HepG2 (cell line): ENCODE measurements at regions not wholly inside any gene's neighbourhood (a gene's known extent, or its start where the extent isn't known, plus 50 kb on each side); places are given as distances from the start of the nearest gene placed in this dataset.

Source experiments
- ATAC-seq: fragments of 200-7000 bp; cut with Tn5 transposase; 3 replicates; pipeline ENCODE4 v1.9.1; 2020; ENCODE audit warnings: mild to moderate bottlenecking, moderate library complexity
- BruUV-seq: library from RNA; stranded (reverse); fragments of 400-500 nt; replicated peaks from 2 replicates; lab custom pipeline; 2021; lab: Mats Ljungman, UMichigan
- CTCF ChIA-PET: fragments of 300-600 bp; formaldehyde crosslinking; extraction: SDS; loops from one replicate; lab custom pipeline; 2021; ENCODE audit warnings: low total read pairs, inconsistent platforms, low intra/inter-chr PET ratio; lab: Yijun Ruan, JAX
- POLR2A ChIA-PET: fragments of 350-600 bp; sonication (Branson Sonifier 250); formaldehyde crosslinking; loops from one replicate; lab custom pipeline; 2020; ENCODE audit warnings: antibody characterized with exemption, inconsistent platforms; lab: Yijun Ruan, JAX
- DNase-seq: peaks from one replicate; pipeline ENCODE4 v3.0.0-alpha.2; 2015; ENCODE audit warnings: low spot score
- FAIRE-seq: peaks from 3 replicates; lab custom pipeline; 2011; peaks lifted over from hg19 to GRCh38; lab: Jason Lieb, UNC
- H2AFZ ChIP-seq: one replicate; pipeline ENCODE4 v1.6.1; 2011; ENCODE audit warnings: low read length, inconsistent platforms
- H3K27ac ChIP-seq: fragments of 300-600 bp; 3 replicates; pipeline ENCODE4 v1.8.0; 2011; ENCODE audit warnings: mixed run types, mild to moderate bottlenecking, mixed read lengths, low read length, inconsistent platforms; ENCODE audit not compliant: insufficient read depth; ENCODE audit errors: extremely low read length
- H3K27me3 ChIP-seq, 2 experiments: fragments of 200-600 bp in 1 of 2; 2 replicates in 1 of 2; 3 replicates in 1 of 2; pipeline versions ENCODE4 v1.6.0 to v1.8.0; 2011; ENCODE audit warnings: low read length in 2 of 2, mild to moderate bottlenecking in 2 of 2, moderate library complexity in 2 of 2, inconsistent platforms in 1 of 2; ENCODE audit not compliant: insufficient read depth in 2 of 2, control insufficient read depth in 1 of 2
- H3K36me3 ChIP-seq, 2 experiments: fragments of 200-600 bp in 1 of 2; replicated peaks in 1 of 2; 2 replicates in 1 of 2; 3 replicates in 1 of 2; pipeline versions ENCODE4 v1.5.1 to v1.8.0; 2011; ENCODE audit warnings: low read length in 2 of 2, inconsistent platforms in 1 of 2; ENCODE audit not compliant: insufficient read depth in 2 of 2, control insufficient read depth in 1 of 2
- H3K4me1 ChIP-seq: 2 replicates; pipeline ENCODE4 v1.5.1; 2012; ENCODE audit warnings: low read length, inconsistent platforms; ENCODE audit not compliant: insufficient read depth
- H3K4me2 ChIP-seq: 2 replicates; pipeline ENCODE4 v1.6.0; 2011; ENCODE audit warnings: low read depth, low read length, inconsistent platforms
- H3K4me3 ChIP-seq, 3 experiments: fragments of 200-600 bp in 1 of 3; sonication (generic), shearing (Covaris generic) in 1 of 3; replicated peaks in 1 of 3; 2 replicates each; pipeline ENCODE4 v1.5.1; 2011 to 2016; ENCODE audit warnings: low read length in 3 of 3, inconsistent platforms in 2 of 3, low read depth in 2 of 3, mild to moderate bottlenecking in 2 of 3, control low read depth in 1 of 3, mixed read lengths in 1 of 3; ENCODE audit not compliant: insufficient read depth in 1 of 3
- H3K79me2 ChIP-seq: one replicate; pipeline ENCODE4 v1.6.1; 2011; ENCODE audit warnings: low read length, inconsistent platforms; ENCODE audit not compliant: insufficient read depth
- H3K9ac ChIP-seq: 2 replicates; pipeline ENCODE4 v1.6.0; 2011; ENCODE audit warnings: mild to moderate bottlenecking, low read depth, low read length, inconsistent platforms; ENCODE audit not compliant: insufficient read depth
- H3K9me3 ChIP-seq: 2 replicates; pipeline ENCODE4 v1.5.1; 2012; ENCODE audit warnings: mild to moderate bottlenecking, low read length
- H4K20me1 ChIP-seq: 2 replicates; pipeline ENCODE4 v1.6.0; 2011; ENCODE audit warnings: inconsistent platforms, mild to moderate bottlenecking, low read length, moderate library complexity; ENCODE audit not compliant: insufficient read depth
- CAMTA2 ChIP-seq: sonication (generic); formaldehyde crosslinking; IDR thresholded peaks from 2 replicates; pipeline ENCODE4 v1.4.0; 2020; ENCODE audit warnings: mild to moderate bottlenecking, missing genetic modification reagents, borderline replicate concordance
- HES4 ChIP-seq: sonication (generic); formaldehyde crosslinking; IDR thresholded peaks from 2 replicates; pipeline ENCODE4 v1.9.0; 2021; ENCODE audit warnings: mild to moderate bottlenecking, missing genetic modification reagents, borderline replicate concordance
- KMT2B ChIP-seq: IDR thresholded peaks from 2 replicates; pipeline ENCODE4 v1.6.1; 2016; ENCODE audit warnings: missing genetic modification reagents, missing compliant biosample characterization
- NR2F6 ChIP-seq, 2 experiments: IDR thresholded peaks; 2 replicates each; pipeline ENCODE4 v1.6.1; 2016; ENCODE audit warnings: antibody characterized with exemption in 1 of 2, mild to moderate bottlenecking in 1 of 2
- RARG ChIP-seq: sonication (generic); formaldehyde crosslinking; IDR thresholded peaks from 2 replicates; pipeline ENCODE4 v1.4.0; 2020; ENCODE audit warnings: low read depth, mild to moderate bottlenecking, missing genetic modification reagents
- SALL2 ChIP-seq: sonication (generic); formaldehyde crosslinking; IDR thresholded peaks from 2 replicates; pipeline ENCODE4 v1.8.1; 2023; ENCODE audit warnings: mild to moderate bottlenecking, missing genetic modification reagents, inconsistent platforms
- TBP ChIP-seq: sonication (generic); formaldehyde crosslinking; IDR thresholded peaks from 2 replicates; pipeline ENCODE4 v1.5.0; 2020; ENCODE audit warnings: missing genetic modification reagents
- ZBTB42 ChIP-seq: sonication (generic); formaldehyde crosslinking; IDR thresholded peaks from 2 replicates; pipeline ENCODE4 v1.5.0; 2020; ENCODE audit warnings: mild to moderate bottlenecking, missing genetic modification reagents
- ZC3H13 ChIP-seq: sonication (generic); formaldehyde crosslinking; IDR thresholded peaks from 2 replicates; pipeline ENCODE4 v1.8.1; 2023; ENCODE audit warnings: mild to moderate bottlenecking, missing genetic modification reagents, moderate library complexity
- ZNF235 ChIP-seq: sonication (generic); formaldehyde crosslinking; IDR thresholded peaks from 2 replicates; pipeline ENCODE4 v1.8.1; 2023; ENCODE audit warnings: mild to moderate bottlenecking, missing genetic modification reagents, borderline replicate concordance
- ZNF33A ChIP-seq: sonication (generic); formaldehyde crosslinking; IDR thresholded peaks from 2 replicates; pipeline ENCODE4 v1.5.1; 2020; ENCODE audit warnings: missing genetic modification reagents, mild to moderate bottlenecking, moderate library complexity, borderline replicate concordance
- ZNF441 ChIP-seq: sonication (generic); formaldehyde crosslinking; IDR thresholded peaks from 2 replicates; pipeline ENCODE4 v1.7.0; 2021; ENCODE audit warnings: missing genetic modification reagents, borderline replicate concordance
- ZNF749 ChIP-seq: sonication (generic); formaldehyde crosslinking; IDR thresholded peaks from 2 replicates; pipeline ENCODE4 v1.8.0; 2022; ENCODE audit warnings: mild to moderate bottlenecking, missing genetic modification reagents, moderate library complexity, borderline replicate concordance
- ZNF768 ChIP-seq: sonication (generic); formaldehyde crosslinking; IDR thresholded peaks from 2 replicates; pipeline ENCODE4 v1.4.0; 2020; ENCODE audit warnings: missing genetic modification reagents
- in situ Hi-C: cut with HindIII; loops from 2 replicates; pipeline ENCODE4 v1.10.0; 2017; ENCODE audit warnings: low pct_unique_long_range_greater_than_20kb; ENCODE audit not compliant: extremely low pct_ligation_motif_present
- intact Hi-C: fragments of 100-400 bp; cut with micrococcal nuclease; formaldehyde crosslinking; loops from one replicate; pipeline ENCODE4 v1.10.0; 2022; ENCODE audit not compliant: unreplicated experiment
- TF ChIP-seq, protein P1 (sequence below): sonication (generic); formaldehyde crosslinking; conservative IDR thresholded peaks from 2 replicates; pipeline ENCODE4 v1.4.0; 2020; ENCODE audit warnings: missing genetic modification reagents
- TF ChIP-seq, protein P2 (sequence below): sonication (generic); formaldehyde crosslinking; conservative IDR thresholded peaks from 2 replicates; pipeline ENCODE4 v1.8.0; 2022; ENCODE audit warnings: low read depth, missing genetic modification reagents
- TF ChIP-seq, protein P3 (sequence below): sonication (generic); formaldehyde crosslinking; IDR thresholded peaks from 2 replicates; pipeline ENCODE4 v1.4.0; 2020; ENCODE audit warnings: missing genetic modification reagents
- TF ChIP-seq, protein P4 (sequence below): IDR thresholded peaks from 2 replicates; pipeline ENCODE4 v1.6.1; 2016; ENCODE audit warnings: missing genetic modification reagents, missing compliant biosample characterization

DNA sequence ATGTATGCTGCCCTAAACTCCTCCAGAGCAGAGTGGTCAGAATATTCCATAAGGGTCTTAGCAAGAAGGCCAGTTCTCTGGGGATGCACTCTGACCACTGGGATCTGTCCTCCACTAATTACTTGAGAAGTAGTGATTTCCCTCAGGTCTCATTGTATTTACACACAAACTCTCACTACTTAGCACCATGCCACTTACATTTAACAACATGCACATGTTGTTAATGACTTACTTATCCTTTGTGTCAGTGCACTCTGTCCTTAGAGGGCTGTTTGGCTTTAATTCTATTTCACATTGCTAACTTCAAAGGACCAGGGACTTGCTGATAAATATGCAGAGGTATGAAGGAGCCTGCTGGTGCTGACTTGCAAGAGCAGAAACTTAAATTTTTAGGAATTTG, 1415.5 kb upstream of the ACVR2A start:
- FAIRE-seq, result no peak
- no peaks in the 10 kb centered on the region for H3K27me3 ChIP-seq
- H3K4me3 ChIP-seq, result no peak overlapping the region
- DNase-seq, result no peak
- ATAC-seq, result no peak
- H3K4me2 ChIP-seq, result no peak overlapping the region
- no peak overlapping the region for H3K9ac ChIP-seq
- no peaks in the 10 kb centered on the region for H3K79me2 ChIP-seq
- ChIA-PET POLR2A (no interaction called here), CTCF (no interaction called here)
- no peaks in the 10 kb centered on the region for H4K20me1 ChIP-seq
- in situ Hi-C loops, result no loop called here
- no TSS peak for BruUV-seq
- H3K27ac ChIP-seq, result no peak overlapping the region
- H2AFZ ChIP-seq, result no peak overlapping the region
- TF ChIP-seq ZNF749 (CRISPR knock-in tag), result no peak
- no peak for TF ChIP-seq KMT2B (CRISPR knock-in tag)
- no peak for TF ChIP-seq ZC3H13 (CRISPR knock-in tag)
- TF ChIP-seq NR2F6 (IDR thresholded peaks at IDR 0.05), result no peak
- TF ChIP-seq NR2F6 (CRISPR knock-in tag; IDR thresholded peaks at IDR 0.05), result no peak
- TF ChIP-seq, protein P1, sequence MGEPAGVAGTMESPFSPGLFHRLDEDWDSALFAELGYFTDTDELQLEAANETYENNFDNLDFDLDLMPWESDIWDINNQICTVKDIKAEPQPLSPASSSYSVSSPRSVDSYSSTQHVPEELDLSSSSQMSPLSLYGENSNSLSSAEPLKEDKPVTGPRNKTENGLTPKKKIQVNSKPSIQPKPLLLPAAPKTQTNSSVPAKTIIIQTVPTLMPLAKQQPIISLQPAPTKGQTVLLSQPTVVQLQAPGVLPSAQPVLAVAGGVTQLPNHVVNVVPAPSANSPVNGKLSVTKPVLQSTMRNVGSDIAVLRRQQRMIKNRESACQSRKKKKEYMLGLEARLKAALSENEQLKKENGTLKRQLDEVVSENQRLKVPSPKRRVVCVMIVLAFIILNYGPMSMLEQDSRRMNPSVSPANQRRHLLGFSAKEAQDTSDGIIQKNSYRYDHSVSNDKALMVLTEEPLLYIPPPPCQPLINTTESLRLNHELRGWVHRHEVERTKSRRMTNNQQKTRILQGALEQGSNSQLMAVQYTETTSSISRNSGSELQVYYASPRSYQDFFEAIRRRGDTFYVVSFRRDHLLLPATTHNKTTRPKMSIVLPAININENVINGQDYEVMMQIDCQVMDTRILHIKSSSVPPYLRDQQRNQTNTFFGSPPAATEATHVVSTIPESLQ (CRISPR knock-in tag), result no peak
- TF ChIP-seq TBP (CRISPR knock-in tag), result no peak
- TF ChIP-seq, protein P2, sequence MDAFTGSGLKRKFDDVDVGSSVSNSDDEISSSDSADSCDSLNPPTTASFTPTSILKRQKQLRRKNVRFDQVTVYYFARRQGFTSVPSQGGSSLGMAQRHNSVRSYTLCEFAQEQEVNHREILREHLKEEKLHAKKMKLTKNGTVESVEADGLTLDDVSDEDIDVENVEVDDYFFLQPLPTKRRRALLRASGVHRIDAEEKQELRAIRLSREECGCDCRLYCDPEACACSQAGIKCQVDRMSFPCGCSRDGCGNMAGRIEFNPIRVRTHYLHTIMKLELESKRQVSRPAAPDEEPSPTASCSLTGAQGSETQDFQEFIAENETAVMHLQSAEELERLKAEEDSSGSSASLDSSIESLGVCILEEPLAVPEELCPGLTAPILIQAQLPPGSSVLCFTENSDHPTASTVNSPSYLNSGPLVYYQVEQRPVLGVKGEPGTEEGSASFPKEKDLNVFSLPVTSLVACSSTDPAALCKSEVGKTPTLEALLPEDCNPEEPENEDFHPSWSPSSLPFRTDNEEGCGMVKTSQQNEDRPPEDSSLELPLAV (CRISPR knock-in tag), result no peak
- TF ChIP-seq ZNF235 (CRISPR knock-in tag), result no peak
- TF ChIP-seq CAMTA2 (CRISPR knock-in tag), result no peak
- TF ChIP-seq, protein P3, sequence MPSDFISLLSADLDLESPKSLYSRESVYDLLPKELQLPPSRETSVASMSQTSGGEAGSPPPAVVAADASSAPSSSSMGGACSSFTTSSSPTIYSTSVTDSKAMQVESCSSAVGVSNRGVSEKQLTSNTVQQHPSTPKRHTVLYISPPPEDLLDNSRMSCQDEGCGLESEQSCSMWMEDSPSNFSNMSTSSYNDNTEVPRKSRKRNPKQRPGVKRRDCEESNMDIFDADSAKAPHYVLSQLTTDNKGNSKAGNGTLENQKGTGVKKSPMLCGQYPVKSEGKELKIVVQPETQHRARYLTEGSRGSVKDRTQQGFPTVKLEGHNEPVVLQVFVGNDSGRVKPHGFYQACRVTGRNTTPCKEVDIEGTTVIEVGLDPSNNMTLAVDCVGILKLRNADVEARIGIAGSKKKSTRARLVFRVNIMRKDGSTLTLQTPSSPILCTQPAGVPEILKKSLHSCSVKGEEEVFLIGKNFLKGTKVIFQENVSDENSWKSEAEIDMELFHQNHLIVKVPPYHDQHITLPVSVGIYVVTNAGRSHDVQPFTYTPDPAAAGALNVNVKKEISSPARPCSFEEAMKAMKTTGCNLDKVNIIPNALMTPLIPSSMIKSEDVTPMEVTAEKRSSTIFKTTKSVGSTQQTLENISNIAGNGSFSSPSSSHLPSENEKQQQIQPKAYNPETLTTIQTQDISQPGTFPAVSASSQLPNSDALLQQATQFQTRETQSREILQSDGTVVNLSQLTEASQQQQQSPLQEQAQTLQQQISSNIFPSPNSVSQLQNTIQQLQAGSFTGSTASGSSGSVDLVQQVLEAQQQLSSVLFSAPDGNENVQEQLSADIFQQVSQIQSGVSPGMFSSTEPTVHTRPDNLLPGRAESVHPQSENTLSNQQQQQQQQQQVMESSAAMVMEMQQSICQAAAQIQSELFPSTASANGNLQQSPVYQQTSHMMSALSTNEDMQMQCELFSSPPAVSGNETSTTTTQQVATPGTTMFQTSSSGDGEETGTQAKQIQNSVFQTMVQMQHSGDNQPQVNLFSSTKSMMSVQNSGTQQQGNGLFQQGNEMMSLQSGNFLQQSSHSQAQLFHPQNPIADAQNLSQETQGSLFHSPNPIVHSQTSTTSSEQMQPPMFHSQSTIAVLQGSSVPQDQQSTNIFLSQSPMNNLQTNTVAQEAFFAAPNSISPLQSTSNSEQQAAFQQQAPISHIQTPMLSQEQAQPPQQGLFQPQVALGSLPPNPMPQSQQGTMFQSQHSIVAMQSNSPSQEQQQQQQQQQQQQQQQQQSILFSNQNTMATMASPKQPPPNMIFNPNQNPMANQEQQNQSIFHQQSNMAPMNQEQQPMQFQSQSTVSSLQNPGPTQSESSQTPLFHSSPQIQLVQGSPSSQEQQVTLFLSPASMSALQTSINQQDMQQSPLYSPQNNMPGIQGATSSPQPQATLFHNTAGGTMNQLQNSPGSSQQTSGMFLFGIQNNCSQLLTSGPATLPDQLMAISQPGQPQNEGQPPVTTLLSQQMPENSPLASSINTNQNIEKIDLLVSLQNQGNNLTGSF (CRISPR knock-in tag), result no peak
- TF ChIP-seq, protein P4, sequence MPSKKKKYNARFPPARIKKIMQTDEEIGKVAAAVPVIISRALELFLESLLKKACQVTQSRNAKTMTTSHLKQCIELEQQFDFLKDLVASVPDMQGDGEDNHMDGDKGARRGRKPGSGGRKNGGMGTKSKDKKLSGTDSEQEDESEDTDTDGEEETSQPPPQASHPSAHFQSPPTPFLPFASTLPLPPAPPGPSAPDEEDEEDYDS (CRISPR knock-in tag), result no peak
- no peak for TF ChIP-seq ZNF441 (CRISPR knock-in tag)
- no peak for TF ChIP-seq ZNF33A (CRISPR knock-in tag)
- TF ChIP-seq SALL2 (CRISPR knock-in tag), result no peak
- TF ChIP-seq ZBTB42, result no peak
- no peak for TF ChIP-seq RARG (CRISPR knock-in tag)
- no peak for TF ChIP-seq ZNF768
- no peak for TF ChIP-seq HES4 (CRISPR knock-in tag)
- TF ChIP-seq, all 625 proteins: peak for 0
- intact Hi-C loops, result no loop called here
- Histone ChIP-seq H3K9me3 (no peaks in the 10 kb centered on the region), H3K4me1 (no peaks in the 10 kb centered on the region), H3K36me3 (no peaks in the 10 kb centered on the region)
